ENCODE measurements at regions not wholly inside any gene's neighbourhood (a gene's known extent, or its start where the extent isn't known, plus 50 kb on each side); places are given as distances from the start of the nearest gene placed in this dataset.
A peak's percentile ranks its signal among the peaks of the same experiment; 100 is the strongest.

DNA sequence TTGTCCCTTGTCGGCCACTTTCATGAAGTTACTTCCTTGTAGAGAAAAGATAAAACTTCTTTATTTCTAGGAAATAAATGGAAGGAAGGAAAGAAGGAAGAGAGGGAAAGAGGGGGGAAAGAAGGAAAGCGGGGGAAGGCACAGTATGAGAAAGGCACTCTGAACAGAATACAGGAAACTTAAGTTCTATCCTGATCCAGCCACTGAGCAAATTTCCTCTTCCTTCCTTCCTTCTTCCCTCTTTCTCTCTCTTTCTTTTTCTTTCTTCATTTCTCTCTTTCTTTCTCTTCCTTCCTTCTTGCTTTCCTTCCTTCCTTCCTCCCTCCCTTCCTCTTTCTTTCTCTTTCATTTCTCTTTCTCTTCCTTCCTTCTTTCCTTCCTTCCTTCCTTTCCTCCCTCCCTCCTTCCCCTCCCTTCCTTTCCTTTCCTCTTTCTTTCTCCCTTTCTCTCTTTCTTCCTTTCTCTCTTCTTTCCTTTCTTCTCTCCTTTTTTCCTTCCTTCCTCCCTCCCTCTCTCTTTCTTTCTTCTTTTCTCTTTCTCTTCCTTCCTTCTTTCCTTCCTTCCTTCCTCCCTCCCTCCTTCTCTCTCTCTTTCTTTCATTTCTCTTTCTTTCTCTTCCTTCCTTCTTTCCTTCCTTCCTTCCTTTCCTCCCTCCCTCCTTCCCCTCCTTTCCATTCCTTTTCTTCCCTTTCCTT, 240.2 kb upstream of the BRINP1 start:
- no peaks in the 10 kb centered on the region for H3K36me3 ChIP-seq
- DNase-seq, result no peak

GRCh38 chr9:119601632-119602031, 232.4 kb upstream of the BRINP1 start:
- TF ChIP-seq, protein P1, sequence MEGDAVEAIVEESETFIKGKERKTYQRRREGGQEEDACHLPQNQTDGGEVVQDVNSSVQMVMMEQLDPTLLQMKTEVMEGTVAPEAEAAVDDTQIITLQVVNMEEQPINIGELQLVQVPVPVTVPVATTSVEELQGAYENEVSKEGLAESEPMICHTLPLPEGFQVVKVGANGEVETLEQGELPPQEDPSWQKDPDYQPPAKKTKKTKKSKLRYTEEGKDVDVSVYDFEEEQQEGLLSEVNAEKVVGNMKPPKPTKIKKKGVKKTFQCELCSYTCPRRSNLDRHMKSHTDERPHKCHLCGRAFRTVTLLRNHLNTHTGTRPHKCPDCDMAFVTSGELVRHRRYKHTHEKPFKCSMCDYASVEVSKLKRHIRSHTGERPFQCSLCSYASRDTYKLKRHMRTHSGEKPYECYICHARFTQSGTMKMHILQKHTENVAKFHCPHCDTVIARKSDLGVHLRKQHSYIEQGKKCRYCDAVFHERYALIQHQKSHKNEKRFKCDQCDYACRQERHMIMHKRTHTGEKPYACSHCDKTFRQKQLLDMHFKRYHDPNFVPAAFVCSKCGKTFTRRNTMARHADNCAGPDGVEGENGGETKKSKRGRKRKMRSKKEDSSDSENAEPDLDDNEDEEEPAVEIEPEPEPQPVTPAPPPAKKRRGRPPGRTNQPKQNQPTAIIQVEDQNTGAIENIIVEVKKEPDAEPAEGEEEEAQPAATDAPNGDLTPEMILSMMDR (IDR thresholded peaks at IDR 0.05; ENCODE audit: low read depth, low read length), result no peak
- H3K4me3 ChIP-seq (ENCODE audit: low read depth, low read length), result no peak overlapping the region
- H3K27me3 ChIP-seq (ENCODE audit: insufficient read depth, low read depth, severe bottlenecking), result no peaks in the 10 kb centered on the region
- no peak overlapping the region for H3K27ac ChIP-seq
- peaks cover 2% of the 10 kb centered on the region for H3K9me3 ChIP-seq (ENCODE audit: severe bottlenecking)
- DNase-seq, result no peak
- no peaks in the 10 kb centered on the region for H3K36me3 ChIP-seq

More for the DNA sequence above, 240.2 kb upstream of the BRINP1 start:
- Histone ChIP-seq H3K9me3 (ENCODE audit: severe bottlenecking) (peaks cover 4% of the 10 kb centered on the region), H3K4me3 (ENCODE audit: low read depth, low read length) (no peak overlapping the region), H3K27ac (no peak overlapping the region), H3K27me3 (ENCODE audit: insufficient read depth, low read depth, severe bottlenecking) (no peaks in the 10 kb centered on the region)
- TF ChIP-seq, protein P1 (IDR thresholded peaks at IDR 0.05; ENCODE audit: low read depth, low read length), result no peak

DNA sequence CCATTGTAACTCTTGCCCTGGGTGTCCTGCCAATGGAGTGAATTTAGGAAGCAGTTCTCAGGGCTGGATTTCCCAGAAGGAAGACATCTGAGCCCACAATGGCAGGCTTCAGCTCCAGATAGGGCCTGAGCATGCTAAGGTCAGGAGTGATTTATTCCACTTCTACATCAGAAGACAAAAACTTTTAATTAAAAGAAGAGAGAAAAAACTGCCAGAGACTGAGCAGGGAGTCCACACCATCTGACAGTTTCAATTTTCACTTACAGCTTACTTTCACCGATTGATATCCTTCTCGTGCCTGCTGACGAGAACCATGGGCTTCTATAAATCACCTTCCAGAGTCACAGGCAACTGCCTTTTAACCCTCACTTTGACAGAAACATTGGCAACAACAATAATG, 228.3 kb upstream of the BRINP1 start:
- H3K27ac ChIP-seq, result no peak overlapping the region
- H3K9me3 ChIP-seq (ENCODE audit: severe bottlenecking), result no peaks in the 10 kb centered on the region
- TF ChIP-seq, protein P1 (IDR thresholded peaks at IDR 0.05; ENCODE audit: low read depth, low read length), result no peak
- no peak overlapping the region for H3K4me3 ChIP-seq (ENCODE audit: low read depth, low read length)
- DNase-seq, result no peak
- H3K36me3 ChIP-seq, result no peaks in the 10 kb centered on the region
- H3K27me3 ChIP-seq (ENCODE audit: insufficient read depth, low read depth, severe bottlenecking), result no peaks in the 10 kb centered on the region

GRCh38 chr9:119596703-119597102, 227.5 kb upstream of the BRINP1 start:
- TF ChIP-seq, protein P1 (IDR thresholded peaks at IDR 0.05; ENCODE audit: low read depth, low read length), result no peak
- Histone ChIP-seq H3K4me3 (ENCODE audit: low read depth, low read length) (no peak overlapping the region), H3K27me3 (ENCODE audit: insufficient read depth, low read depth, severe bottlenecking) (no peaks in the 10 kb centered on the region), H3K27ac (no peak overlapping the region), H3K36me3 (no peaks in the 10 kb centered on the region), H3K9me3 (ENCODE audit: severe bottlenecking) (no peaks in the 10 kb centered on the region)
- no peak for DNase-seq

DNA sequence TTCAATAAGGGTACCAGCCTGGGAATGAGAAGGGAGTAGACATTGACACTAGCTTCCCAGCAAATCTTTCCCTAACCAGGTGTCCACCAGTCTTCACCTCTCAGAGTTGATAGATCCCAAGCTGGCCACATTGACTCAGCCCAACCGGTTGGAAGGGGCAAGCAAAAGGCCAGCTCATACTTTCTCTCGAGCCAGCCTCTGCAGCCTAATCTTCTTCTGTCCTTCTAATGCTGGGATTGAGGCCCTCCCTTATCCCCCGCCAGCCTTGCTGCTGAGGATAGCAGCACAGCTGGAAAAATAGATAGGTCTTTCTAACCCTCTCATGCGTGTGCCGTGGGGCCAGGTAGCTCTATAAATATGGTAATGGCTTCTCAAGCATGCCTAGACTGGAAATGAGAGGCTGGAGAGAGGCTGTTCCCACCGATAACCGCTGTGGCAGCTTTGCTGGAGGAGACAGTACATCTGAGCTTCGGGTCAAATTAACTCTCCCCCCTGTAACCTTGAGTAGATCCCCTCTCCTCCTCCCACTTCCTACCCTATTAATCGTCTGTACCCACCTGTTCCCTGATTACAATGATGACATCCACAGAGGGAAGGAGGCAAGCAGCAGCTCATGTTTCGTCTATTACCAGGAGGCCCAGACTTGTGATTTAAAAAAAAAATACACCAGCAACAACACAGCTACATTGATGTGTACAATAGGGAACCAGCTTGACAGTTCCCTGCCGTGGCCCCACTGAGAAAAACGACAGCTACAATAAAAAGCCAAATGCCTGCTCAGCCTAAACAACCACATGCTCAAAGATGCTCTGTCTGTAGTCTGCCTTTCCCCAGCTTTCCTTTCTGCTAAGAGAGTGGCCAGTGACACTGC, 219.9 kb upstream of the BRINP1 start:
- Histone ChIP-seq H3K36me3 (no peaks in the 10 kb centered on the region), H3K27ac (peak overlapping the region; percentile 47), H3K4me3 (ENCODE audit: low read depth, low read length) (peak overlapping the region; percentile 15), H3K27me3 (ENCODE audit: insufficient read depth, low read depth, severe bottlenecking) (no peaks in the 10 kb centered on the region), H3K9me3 (ENCODE audit: severe bottlenecking) (no peaks in the 10 kb centered on the region)
- TF ChIP-seq, protein P1 (IDR thresholded peaks at IDR 0.05; ENCODE audit: low read depth, low read length), result no peak
- peak; percentile 86 for DNase-seq
